GM19324 (cell line): ENCODE measurements at regions not wholly inside any gene's neighbourhood (a gene's known extent, or its start where the extent isn't known, plus 50 kb on each side); places are given as distances from the start of the nearest gene placed in this dataset.
"Not testable (repeated sequence)": the region's sequence is repeated elsewhere in the genome, so short reads cannot be mapped to it uniquely, and the experiment has no call there.

ENCODE experiments used
- ATAC-seq: cut with Tn5 transposase; IDR thresholded peaks from one replicate; pipeline ENCODE4 v1.9.1; 2021; ENCODE audit warnings: mild to moderate bottlenecking, moderate library complexity; ENCODE audit not compliant: unreplicated experiment, low FRiP score

GRCh38 chr17:72175787-72176515 lies 55.1 kb downstream of the SOX9 start:
- ATAC-seq: no peak

GRCh38 chr17:72176516-72176851 lies 55.7 kb downstream of the SOX9 start:
- ATAC-seq: no peak

- no peak for ATAC-seq
Observed at GRCh38 chr17:72176951-72177660, 56.3 kb downstream of the SOX9 start.

- no peak for ATAC-seq
Observed at GRCh38 chr17:72177738-72178137, 56.9 kb downstream of the SOX9 start.

GRCh38 chr17:72182371-72182873 lies 61.6 kb downstream of the SOX9 start:
- ATAC-seq: no peak

- no peak for ATAC-seq
Observed at GRCh38 chr17:72183194-72183685, 62.4 kb downstream of the SOX9 start.

GRCh38 chr17:72184805-72185204 lies 64.0 kb downstream of the SOX9 start:
- ATAC-seq: no peak

- no peak for ATAC-seq
Observed at GRCh38 chr17:72185564-72185963, 64.7 kb downstream of the SOX9 start.

GRCh38 chr17:72187556-72187955 lies 66.7 kb downstream of the SOX9 start:
- ATAC-seq: no peak

- no peak for ATAC-seq
Observed at GRCh38 chr17:72188801-72189200, 68.0 kb downstream of the SOX9 start.

- ATAC-seq: no peak
Observed at GRCh38 chr17:72189768-72190593, 69.2 kb downstream of the SOX9 start.

GRCh38 chr17:72191356-72191755 lies 70.5 kb downstream of the SOX9 start:
- ATAC-seq: no peak

- ATAC-seq: no peak
Observed at GRCh38 chr17:72191921-72192799, 71.3 kb downstream of the SOX9 start.

GRCh38 chr17:72192800-72193192 lies 72.0 kb downstream of the SOX9 start:
- ATAC-seq: no peak

GRCh38 chr17:72193391-72194106 lies 72.7 kb downstream of the SOX9 start:
- no peak for ATAC-seq

- ATAC-seq: not testable (repeated sequence)
Observed at GRCh38 chr17:72194107-72194440, 73.3 kb downstream of the SOX9 start.

GRCh38 chr17:72199256-72199655 lies 78.4 kb downstream of the SOX9 start:
- ATAC-seq: no peak

- no peak for ATAC-seq
Observed at GRCh38 chr17:72204742-72205141, 83.9 kb downstream of the SOX9 start.

GRCh38 chr17:72205357-72205756 lies 84.5 kb downstream of the SOX9 start:
- no peak for ATAC-seq

- ATAC-seq: no peak
Observed at GRCh38 chr17:72205822-72206221, 85.0 kb downstream of the SOX9 start.
